ENCODE measurements at regions not wholly inside any gene's neighbourhood (a gene's known extent, or its start where the extent isn't known, plus 50 kb on each side); places are given as distances from the start of the nearest gene placed in this dataset.
"Not testable (repeated sequence)": the region's sequence is repeated elsewhere in the genome, so short reads cannot be mapped to it uniquely, and the experiment has no call there.

DNA sequence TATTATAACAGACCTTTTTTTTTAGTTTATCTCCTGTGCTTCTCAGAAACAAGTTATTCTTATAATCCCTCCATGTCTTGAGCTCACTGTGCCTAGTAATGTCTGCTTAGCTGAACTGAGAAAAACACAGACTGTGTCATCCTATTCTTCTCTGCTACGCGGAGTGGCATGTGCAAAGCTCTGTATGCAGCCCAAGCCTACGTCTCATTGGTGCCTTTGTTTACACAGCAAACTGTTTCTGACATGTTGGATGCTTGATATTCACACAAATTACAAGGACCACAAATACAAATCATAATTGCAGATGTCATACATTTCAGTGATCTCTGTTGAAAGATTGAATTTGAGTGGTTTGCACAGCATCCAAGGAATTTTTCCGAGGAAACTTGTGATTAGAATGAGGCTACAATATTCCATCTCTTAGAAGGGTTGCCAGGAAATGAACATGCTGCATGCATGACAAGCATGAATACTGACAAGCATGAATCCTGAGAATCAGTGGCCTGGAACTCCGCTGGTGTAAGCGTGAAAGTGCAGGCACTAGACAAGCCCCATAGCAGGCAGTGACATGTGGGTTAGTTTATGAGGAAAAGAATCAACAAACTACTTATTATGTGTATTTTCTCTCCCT, 128.4 kb upstream of the SGK1 start:
- no peak for DNase-seq (ENCODE audit: low read depth in 4 of 4, low spot score in 3 of 4)

DNA sequence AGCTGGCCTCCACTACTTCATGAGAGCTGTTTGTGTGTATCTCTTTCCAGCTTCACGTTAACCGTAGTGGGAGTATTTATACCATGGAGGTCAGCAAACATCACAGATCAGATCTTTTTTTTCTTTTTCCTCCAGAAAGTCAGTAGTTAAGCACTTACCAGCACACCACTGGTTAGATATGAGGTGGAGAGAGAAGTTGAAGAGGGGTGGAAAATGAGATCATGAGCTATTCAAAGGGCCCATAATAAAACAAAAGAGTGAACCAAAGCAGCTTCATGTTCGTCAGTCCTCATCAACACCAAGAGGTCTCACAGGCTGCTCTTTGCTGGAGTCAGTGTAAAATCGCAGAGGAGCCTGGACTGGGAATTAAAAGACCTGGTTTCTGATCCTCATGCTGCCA, 125.1 kb upstream of the SGK1 start:
- no peak for DNase-seq (ENCODE audit: low read depth in 4 of 4, low spot score in 3 of 4)

DNA sequence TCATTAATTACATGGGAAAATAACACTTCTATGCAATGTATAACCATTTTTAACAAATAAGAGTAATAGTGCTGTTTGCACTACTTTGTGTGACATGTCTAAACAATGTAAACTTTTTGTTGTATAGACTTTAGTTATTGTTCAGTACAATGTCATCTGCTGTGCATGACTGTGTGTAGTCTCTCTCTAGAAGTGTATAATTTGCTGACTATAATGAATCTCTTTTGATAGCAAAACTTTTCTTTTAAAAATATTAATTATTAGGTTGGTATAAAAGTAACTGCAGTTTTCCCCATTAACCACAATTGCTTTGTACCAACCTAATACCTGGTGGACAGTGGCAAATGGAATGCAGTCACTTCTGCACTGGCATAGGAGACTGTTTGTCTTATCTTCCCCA, 124.2 kb upstream of the SGK1 start:
- no peak for DNase-seq (ENCODE audit: low read depth in 4 of 4, low spot score in 3 of 4)

DNA sequence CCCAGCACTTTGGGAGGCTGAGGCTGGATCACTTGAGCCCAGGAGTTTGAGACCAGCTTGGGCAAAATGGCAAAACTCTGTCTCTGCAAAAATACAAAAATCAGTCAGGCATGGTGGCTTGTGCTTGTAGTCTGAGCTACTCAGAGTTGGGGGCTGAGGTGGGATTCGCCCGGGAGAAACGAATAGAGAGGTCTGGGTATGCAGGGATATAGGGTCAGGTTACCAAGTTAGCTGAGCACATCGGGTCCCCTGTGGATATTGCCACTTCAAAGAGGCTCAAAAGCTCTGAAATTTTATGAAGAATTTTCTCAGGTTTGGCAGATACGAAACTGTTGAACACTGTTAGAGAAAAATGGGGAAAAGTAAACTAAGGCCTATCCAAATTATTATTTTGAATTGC, 120.9 kb upstream of the SGK1 start:
- DNase-seq (ENCODE audit: low read depth in 4 of 4, low spot score in 3 of 4), result no peak

- DNase-seq (ENCODE audit: low read depth in 4 of 4, low spot score in 3 of 4), result no peak
These were observed 119.5 kb upstream of the SGK1 start for GRCh38 chr6:134437376-134437775.

DNA sequence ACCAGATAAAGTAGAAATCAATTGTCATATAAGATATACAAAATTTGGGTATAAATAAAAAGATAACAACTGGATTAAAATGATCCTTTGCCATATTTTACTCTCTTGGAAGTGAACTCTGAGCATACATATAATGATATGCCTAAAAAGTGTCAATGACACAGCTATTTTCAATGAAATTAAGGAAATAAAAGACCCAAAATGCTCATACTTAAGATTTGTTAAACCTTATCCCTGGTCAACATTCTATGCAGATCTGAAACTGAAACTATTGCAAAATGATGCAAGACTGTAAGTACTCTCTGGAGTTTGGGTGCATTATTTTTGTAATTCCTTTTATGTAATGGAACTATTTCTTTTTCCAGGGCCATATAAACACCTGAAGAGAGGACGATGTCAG, 119.0 kb upstream of the SGK1 start:
- DNase-seq (ENCODE audit: low read depth in 4 of 4, low spot score in 3 of 4), result no peak

DNA sequence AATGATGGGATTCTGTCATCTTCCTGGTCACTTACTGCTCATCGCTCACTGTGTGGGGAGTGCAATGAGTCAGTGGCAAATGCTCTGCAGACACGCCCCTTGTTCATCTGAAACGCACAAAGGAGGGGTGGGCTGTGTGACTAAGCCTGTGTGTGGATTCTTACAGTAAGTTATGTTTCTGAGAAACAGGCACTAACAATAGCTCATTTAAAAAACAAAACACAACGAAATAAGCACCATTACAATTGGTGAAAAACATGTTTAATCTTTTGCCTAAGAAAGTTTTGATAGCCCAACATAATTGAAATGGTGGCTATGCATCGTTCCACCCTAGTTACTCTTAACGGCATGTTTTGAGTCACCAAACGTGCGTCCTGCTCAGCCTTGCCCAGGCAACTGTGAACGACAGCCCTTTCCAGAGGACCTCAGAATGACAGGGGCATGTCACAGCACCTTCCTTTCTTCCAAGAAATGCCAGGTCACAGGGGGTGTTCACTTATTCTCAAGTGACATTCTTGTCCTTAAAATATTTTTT, 118.4 kb upstream of the SGK1 start:
- DNase-seq (ENCODE audit: low read depth in 4 of 4, low spot score in 3 of 4), result no peak

DNA sequence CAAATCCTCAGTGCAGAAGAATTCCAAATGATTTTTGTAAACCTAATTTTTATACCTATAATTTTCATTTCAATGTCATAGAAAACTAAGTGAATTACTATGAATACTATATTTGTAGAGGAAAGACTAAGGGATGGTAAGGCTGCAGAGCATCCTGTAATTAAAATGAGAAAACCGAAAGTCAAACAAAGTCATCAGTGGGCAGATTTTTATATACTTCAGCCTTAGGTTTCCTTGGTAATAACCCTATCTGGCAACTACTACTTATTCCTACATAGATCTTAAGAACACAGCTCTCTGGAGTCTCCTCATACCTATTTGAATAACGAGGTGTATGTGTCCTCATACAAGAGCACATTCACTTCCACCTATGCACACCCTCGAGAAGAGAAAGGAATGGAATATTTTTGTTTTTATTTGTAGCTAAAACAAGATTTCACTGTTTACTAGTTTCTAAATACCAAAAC, 117.9 kb upstream of the SGK1 start:
- no peak for DNase-seq (ENCODE audit: low read depth in 4 of 4, low spot score in 3 of 4)

DNA sequence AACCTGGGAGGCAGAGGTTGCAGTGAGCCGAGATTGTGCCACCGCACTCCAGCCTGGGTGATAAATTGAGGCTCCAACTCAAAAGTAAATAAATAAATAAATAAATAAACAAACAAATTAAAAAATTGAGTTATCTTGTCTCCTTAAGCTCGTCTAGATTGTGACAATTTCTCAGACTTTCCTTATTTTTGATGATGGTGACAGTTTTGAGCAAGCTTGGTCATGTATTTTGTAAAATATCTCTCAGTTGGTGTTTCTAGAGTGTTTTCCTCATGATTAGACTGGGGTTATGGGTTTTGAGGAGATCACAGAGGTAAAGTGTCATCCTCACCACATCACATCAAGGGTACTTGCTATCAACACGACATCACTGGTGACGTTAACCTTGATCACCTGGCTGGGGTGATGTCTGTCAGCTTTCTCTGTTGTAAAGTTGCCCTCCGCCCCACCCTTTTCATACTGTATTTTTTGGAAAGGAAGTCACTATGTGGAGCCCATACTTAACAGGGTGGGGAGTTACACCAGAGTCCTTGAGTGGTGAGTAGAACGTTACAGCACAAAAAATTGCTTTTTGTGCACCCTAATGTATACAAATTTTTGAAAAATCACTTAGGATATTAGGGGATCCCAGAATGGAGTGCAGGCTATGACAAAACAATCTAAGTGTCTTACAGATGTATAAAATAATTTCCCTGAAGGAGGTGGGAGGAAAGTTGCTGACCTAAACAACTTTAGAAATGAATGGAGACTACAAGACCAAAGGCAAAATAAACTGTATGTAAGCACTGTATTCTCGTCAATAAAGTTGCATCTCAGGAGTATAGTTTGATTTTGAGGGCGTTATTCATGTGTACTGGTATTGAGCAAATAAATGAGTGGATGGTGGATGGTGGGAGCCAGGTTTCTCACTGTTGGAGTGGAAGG, 116.4 kb upstream of the SGK1 start:
- DNase-seq (ENCODE audit: low read depth in 4 of 4, low spot score in 3 of 4), result no peak

GRCh38 chr6:134432036-134432435, 114.1 kb upstream of the SGK1 start:
- DNase-seq (ENCODE audit: low read depth in 4 of 4, low spot score in 3 of 4), result no peak

GRCh38 chr6:134431421-134431859, 113.5 kb upstream of the SGK1 start:
- no peak for DNase-seq (ENCODE audit: low read depth in 4 of 4, low spot score in 3 of 4)

DNA sequence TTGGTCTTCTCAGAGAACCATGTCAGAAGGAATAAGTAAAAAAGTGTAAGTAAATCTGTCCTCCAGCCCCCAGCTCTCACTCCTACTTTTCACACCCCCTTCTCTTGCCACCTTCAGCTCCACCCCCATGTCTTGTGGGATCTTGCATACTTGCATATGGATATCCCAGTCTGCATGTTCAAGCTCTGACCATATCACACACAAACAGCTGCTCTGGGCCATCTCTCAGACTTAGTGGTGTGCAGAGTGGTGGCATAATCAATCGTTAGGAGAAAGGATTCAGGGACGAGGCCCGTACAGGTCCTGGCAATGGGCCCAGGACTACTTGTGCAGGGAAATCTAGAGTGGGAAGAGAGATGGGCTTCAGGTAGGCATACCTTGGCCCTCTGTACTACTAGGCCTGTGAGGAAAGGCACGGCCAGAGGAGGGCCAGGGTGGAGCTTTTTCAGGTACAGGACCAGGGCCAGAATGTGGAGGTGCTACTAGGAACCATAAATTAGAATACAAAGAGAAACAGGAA, 112.0 kb upstream of the SGK1 start:
- DNase-seq (ENCODE audit: low read depth in 4 of 4, low spot score in 3 of 4), result no peak

DNA sequence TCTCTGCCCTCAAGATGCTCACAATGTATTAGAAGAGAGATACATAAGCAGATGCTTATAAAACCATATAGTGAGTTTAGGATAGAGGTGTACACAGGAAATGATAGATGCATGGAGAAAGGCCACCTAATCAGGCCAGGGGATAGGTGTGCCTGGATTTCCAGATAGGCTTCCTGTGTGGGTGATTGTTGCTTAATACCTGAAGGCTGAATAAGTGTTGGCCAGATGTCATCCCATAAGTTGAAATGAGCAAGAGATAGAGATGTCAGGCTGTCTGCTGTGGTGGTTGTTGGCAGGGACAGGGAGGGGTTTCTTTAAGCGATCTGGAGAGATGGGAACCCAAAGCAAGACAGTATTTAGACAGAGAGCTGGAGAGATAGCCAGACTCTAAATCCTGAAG, 109.8 kb upstream of the SGK1 start:
- no peak for DNase-seq (ENCODE audit: low read depth in 4 of 4, low spot score in 3 of 4)

DNA sequence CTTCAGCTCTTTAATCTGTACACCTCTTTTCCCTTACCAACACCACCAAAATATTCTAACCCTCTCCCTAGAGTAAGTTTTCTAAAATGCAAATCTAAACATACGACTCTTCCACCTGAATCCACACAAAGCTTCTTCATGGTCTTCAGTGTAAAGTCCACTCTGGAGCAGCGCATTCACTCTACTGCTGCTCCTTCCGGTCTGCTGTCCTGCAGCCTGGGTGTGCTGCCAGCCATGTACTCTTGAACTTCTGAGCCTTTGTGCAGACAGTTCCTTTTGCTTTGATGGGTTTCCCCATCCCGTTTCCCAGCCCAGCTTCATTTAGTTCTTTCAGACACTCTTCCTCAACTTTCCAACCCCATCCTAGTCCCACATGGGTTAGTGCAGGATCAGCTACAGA, 108.7 kb upstream of the SGK1 start:
- DNase-seq (ENCODE audit: low read depth in 4 of 4, low spot score in 3 of 4), result no peak

DNA sequence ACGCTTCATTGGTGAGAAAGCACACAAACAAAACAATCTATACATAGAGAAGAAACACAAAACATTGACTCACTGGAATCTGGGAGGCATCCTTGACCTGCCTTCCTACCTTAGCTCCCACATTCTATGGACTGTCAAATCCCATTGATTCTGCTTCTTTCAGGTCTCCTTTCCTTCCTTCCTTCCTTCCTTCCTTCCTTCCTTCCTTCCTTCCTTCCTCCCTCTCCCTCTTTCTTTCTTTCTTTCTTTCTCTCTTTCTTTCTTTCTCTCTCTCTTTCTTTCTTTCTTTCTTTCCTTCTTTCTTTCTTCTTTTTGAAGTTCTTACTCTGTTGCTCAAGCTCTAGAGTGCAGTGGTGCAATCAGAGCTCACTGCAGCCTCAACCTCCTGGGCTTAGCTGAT, 108.0 kb upstream of the SGK1 start:
- DNase-seq (ENCODE audit: low read depth in 4 of 4, low spot score in 3 of 4), result not testable (repeated sequence)

DNA sequence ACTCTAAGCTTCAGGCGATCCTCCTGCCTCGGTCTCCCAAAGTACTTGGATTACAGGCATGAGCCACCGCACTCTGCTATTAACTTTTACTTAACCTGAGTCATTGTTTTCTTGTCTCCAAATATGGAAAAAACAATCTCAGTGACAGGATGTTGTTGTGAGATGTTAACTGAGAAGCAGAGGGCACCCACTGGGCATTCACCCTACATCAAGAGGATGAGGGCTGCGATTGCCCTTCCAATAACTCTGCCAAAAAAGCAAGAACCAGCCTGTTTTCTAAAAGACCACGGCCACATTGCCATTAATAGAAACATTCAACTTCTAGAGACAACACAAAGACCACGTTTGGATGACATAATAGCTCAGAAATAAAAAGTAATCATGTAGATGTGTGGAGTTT, 107.6 kb upstream of the SGK1 start:
- no peak for DNase-seq (ENCODE audit: low read depth in 4 of 4, low spot score in 3 of 4)

DNA sequence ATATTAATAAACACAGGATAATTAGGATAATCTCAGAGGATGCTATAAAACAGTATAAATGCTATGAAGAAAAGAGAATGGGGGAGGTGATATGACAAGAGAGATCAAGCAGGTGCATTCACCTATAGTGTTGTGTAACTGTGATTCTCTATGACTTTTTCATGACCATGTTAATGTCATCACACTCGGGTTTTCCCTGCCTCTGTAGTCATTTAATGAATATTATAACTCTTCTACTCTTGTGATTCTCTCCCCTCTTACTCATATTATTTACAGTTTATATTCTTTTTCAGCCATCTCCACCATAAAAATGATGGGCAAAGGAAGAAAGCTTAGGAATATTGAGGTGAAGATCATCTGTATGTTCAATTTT, 106.9 kb upstream of the SGK1 start:
- no peak for DNase-seq (ENCODE audit: low read depth in 4 of 4, low spot score in 3 of 4)

DNA sequence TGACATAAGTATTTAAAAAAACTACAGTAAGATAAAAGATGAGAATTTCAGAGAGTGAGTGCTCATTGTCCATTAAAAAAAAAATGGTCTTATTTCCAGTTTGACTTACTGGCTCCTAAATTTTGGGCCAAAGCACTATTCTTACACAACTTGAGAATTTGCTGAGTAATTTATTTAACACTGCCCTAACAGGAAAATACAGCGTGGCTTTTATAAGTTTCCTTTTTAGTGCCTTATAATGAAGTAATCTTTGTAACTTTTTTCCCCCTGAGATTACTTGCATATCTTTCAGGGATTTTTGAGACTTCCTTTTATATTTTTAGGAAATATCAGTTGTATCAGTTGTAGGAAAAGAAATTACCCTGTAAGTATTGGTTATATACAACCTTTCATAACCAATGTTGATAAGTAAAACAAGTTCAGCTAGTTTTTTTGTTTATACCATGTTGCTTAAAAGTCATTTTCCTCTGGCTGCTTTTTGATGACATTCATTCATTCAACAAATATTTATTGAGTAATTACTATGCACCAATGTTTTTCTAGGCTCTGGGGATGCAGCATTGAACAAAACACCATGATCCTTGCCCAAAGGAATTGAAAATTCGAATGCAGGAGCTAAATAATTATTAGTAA, 106.4 kb upstream of the SGK1 start:
- no peak for DNase-seq (ENCODE audit: low read depth in 4 of 4, low spot score in 3 of 4)

GRCh38 chr6:134422426-134423231, 104.7 kb upstream of the SGK1 start:
- no peak for DNase-seq (ENCODE audit: low read depth in 4 of 4, low spot score in 3 of 4)

DNA sequence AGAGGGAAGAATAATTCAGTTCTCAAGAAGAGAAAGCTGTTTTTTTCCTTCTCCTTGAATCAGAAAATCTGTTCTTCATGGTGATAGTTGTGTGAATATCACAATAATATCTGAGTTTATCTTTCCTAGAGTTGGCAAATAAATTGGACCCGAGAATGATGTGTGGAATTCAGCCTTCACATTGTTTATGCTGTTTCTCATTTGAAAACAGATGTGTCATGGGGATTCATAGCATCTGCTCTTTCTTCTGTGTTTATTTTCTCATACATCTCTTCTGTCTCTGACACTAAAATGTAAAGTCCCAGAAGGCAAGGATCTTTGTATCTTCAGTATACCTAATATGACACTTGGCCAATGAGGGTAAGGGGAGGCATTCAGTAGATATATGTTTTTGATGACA, 103.6 kb upstream of the SGK1 start:
- no peak for DNase-seq (ENCODE audit: low read depth in 4 of 4, low spot score in 3 of 4)
